ENCODE measurements at regions not wholly inside any gene's neighbourhood (a gene's known extent, or its start where the extent isn't known, plus 50 kb on each side); places are given as distances from the start of the nearest gene placed in this dataset.

DNA sequence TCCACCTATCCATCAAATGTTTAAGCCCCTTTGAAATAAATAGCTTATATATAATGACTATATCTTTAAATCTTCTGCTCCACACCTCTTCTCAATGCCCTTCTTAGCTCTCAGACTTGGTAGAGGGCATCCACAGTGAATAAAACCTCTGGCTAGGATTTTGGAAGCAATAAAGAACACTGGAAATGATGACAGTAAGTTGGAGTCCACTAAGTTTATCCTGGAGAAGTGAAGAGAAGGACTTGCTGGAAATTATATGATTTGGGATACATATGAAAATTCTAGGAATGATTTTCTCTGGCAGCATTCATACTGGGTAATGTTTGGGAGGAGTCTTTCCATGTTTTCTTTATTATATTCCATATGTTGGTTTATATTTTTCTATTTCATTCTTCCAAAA lies 133.5 kb upstream of the KL start:
- H3K4me1 ChIP-seq (ENCODE audit: insufficient read depth, low read length), result no peaks in the 10 kb centered on the region
- no TSS peak for BruUV-seq (replicated peaks)
- peaks cover 0 to 3% of the 10 kb centered on the region in 2 experiments; a peak in 1 of 5 replicates for H3K27me3 ChIP-seq (ENCODE audit: control insufficient read depth in 1 of 2, insufficient read depth in 2 of 2, low read length in 2 of 2)
- DNase-seq (ENCODE audit: low spot score) (no peak), ATAC-seq (no peak), FAIRE-seq (no peak)
- POLR2A ChIA-PET, result no interaction called here
- H3K79me2 ChIP-seq (ENCODE audit: insufficient read depth, low read length), result no peaks in the 10 kb centered on the region
- no peak for TF ChIP-seq CBX1 (IDR thresholded peaks at IDR 0.05; ENCODE audit: low read depth)
- no peak for TF ChIP-seq AHR (CRISPR knock-in tag; IDR thresholded peaks at IDR 0.05)
- TF ChIP-seq PAX8 (CRISPR knock-in tag; IDR thresholded peaks at IDR 0.05; ENCODE audit: borderline replicate concordance), result no peak
- TF ChIP-seq, protein P1, sequence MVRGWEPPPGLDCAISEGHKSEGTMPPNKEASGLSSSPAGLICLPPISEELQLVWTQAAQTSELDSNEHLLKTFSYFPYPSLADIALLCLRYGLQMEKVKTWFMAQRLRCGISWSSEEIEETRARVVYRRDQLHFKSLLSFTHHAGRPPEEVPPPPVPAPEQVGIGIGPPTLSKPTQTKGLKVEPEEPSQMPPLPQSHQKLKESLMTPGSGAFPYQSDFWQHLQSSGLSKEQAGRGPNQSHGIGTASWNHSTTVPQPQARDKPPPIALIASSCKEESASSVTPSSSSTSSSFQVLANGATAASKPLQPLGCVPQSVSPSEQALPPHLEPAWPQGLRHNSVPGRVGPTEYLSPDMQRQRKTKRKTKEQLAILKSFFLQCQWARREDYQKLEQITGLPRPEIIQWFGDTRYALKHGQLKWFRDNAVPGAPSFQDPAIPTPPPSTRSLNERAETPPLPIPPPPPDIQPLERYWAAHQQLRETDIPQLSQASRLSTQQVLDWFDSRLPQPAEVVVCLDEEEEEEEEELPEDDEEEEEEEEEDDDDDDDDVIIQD (CRISPR knock-in tag; IDR thresholded peaks at IDR 0.05; ENCODE audit: low read depth), result no peak
- TF ChIP-seq ADNP (CRISPR knock-in tag; IDR thresholded peaks at IDR 0.05), result no peak
- no peak for TF ChIP-seq ZNF260 (CRISPR knock-in tag; IDR thresholded peaks at IDR 0.05; ENCODE audit: borderline replicate concordance, low read depth)
- no peak for TF ChIP-seq ZNF354B (CRISPR knock-in tag; IDR thresholded peaks at IDR 0.05)
- no peak for TF ChIP-seq SIX4 (CRISPR knock-in tag; IDR thresholded peaks at IDR 0.05)
- no peak for TF ChIP-seq SNAI1 (CRISPR knock-in tag; IDR thresholded peaks at IDR 0.05; ENCODE audit: borderline replicate concordance)
- TF ChIP-seq ZFYVE20 (CRISPR knock-in tag; IDR thresholded peaks at IDR 0.05; ENCODE audit: borderline replicate concordance, low read depth), result no peak
- TF ChIP-seq, protein P2, sequence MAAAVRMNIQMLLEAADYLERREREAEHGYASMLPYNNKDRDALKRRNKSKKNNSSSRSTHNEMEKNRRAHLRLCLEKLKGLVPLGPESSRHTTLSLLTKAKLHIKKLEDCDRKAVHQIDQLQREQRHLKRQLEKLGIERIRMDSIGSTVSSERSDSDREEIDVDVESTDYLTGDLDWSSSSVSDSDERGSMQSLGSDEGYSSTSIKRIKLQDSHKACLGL (CRISPR knock-in tag; IDR thresholded peaks at IDR 0.05), result no peak
- TF ChIP-seq ZNF550 (CRISPR knock-in tag; IDR thresholded peaks at IDR 0.05; ENCODE audit: borderline replicate concordance), result no peak
- TF ChIP-seq ZSCAN30 (CRISPR knock-in tag; IDR thresholded peaks at IDR 0.05), result no peak
- no peak for TF ChIP-seq ZNF331 (CRISPR knock-in tag; IDR thresholded peaks at IDR 0.05)
- no peak for TF ChIP-seq ARNT (IDR thresholded peaks at IDR 0.05)
- TF ChIP-seq, protein P3, sequence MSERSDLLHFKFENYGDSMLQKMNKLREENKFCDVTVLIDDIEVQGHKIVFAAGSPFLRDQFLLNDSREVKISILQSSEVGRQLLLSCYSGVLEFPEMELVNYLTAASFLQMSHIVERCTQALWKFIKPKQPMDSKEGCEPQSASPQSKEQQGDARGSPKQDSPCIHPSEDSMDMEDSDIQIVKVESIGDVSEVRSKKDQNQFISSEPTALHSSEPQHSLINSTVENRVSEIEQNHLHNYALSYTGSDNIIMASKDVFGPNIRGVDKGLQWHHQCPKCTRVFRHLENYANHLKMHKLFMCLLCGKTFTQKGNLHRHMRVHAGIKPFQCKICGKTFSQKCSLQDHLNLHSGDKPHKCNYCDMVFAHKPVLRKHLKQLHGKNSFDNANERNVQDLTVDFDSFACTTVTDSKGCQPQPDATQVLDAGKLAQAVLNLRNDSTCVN (CRISPR knock-in tag; IDR thresholded peaks at IDR 0.05; ENCODE audit: borderline replicate concordance), result no peak
- no peak for TF ChIP-seq KLF9 (CRISPR knock-in tag; IDR thresholded peaks at IDR 0.05; ENCODE audit: low read depth)
- TF ChIP-seq SALL1 (CRISPR knock-in tag; IDR thresholded peaks at IDR 0.05), result no peak
- TF ChIP-seq MTA1 (CRISPR knock-in tag; IDR thresholded peaks at IDR 0.05; ENCODE audit: borderline replicate concordance), result no peak
- no peak for TF ChIP-seq ZNF567 (CRISPR knock-in tag; IDR thresholded peaks at IDR 0.05; ENCODE audit: borderline replicate concordance)
- H3K36me3 ChIP-seq (replicated peaks in 1 of 2; ENCODE audit: control insufficient read depth in 1 of 2, insufficient read depth in 2 of 2, low read length in 2 of 2), result no peaks in the 10 kb centered on the region
- no peak overlapping the region for H2AFZ ChIP-seq (ENCODE audit: low read length)
- H3K9ac ChIP-seq (ENCODE audit: insufficient read depth, low read depth, low read length), result no peak overlapping the region
- H3K4me3 ChIP-seq (replicated peaks in 1 of 3; ENCODE audit: insufficient read depth in 1 of 3, low read depth in 2 of 3, low read length in 3 of 3), result no peak overlapping the region
- CTCF ChIA-PET (ENCODE audit: low intra/inter-chr PET ratio, low total read pairs), result no interaction called here
- H4K20me1 ChIP-seq (ENCODE audit: insufficient read depth, low read length), result no peaks in the 10 kb centered on the region
- no peak overlapping the region for H3K4me2 ChIP-seq (ENCODE audit: low read depth, low read length)
- intact Hi-C loops (cut with micrococcal nuclease; ENCODE audit: unreplicated experiment) (no loop called here), in situ Hi-C loops (cut with HindIII; ENCODE audit: extremely low pct_ligation_motif_present, low pct_unique_long_range_greater_than_20kb) (no loop called here)
- H3K9me3 ChIP-seq (ENCODE audit: low read length), result peaks cover 3% of the 10 kb centered on the region
- no peak overlapping the region for H3K27ac ChIP-seq (ENCODE audit: extremely low read length, insufficient read depth, low read length)

Measured in HepG2 (cell line).